ENCODE measurements at regions not wholly inside any gene's neighbourhood (a gene's known extent, or its start where the extent isn't known, plus 50 kb on each side); places are given as distances from the start of the nearest gene placed in this dataset.

DNA sequence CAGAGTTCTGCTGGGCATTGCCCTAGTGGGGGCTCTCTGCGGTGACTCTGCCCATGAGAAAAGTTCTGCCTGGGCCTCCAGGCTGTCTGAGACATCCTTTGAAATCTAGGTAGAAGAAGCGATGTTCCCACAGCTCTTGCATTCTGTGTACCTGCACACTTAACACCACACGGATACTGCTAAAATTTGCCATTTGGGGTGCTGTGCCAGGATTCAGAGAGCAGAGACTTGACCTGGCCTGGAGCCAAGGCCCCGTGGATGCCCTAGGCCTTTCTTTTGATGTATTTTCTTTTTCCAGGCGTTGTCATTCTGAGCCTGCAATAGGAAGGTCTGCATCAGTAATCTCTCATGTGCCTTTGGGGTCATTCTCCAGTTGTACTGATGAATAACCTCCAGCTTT is 89.3 kb upstream of the IL12B start:
- no peak overlapping the region for H3K9ac ChIP-seq (ENCODE audit: low read depth in 1 of 2, low read length in 2 of 2)
- H3K27ac ChIP-seq (ENCODE audit: low read depth, low read length): no peak overlapping the region
- no peaks in the 10 kb centered on the region for H3K4me1 ChIP-seq (ENCODE audit: control insufficient read depth in 1 of 2, insufficient read depth in 2 of 2, low read length in 2 of 2)
- H3K27me3 ChIP-seq (ENCODE audit: control insufficient read depth in 1 of 2, insufficient read depth in 2 of 2, low read length in 2 of 2): no peaks in the 10 kb centered on the region
- H3K36me3 ChIP-seq (ENCODE audit: control insufficient read depth in 1 of 2, insufficient read depth in 2 of 2, low read length in 2 of 2): no peaks in the 10 kb centered on the region
- no peaks in the 10 kb centered on the region for H3K9me3 ChIP-seq (ENCODE audit: control insufficient read depth in 1 of 2, low read length in 2 of 2)
- H3K4me3 ChIP-seq (ENCODE audit: low read depth in 1 of 2, low read length in 2 of 2): no peak overlapping the region

GRCh38 chr5:159420940-159421339 is 90.7 kb upstream of the IL12B start:
- no peaks in the 10 kb centered on the region for H3K9me3 ChIP-seq (ENCODE audit: control insufficient read depth in 1 of 2, low read length in 2 of 2)
- no peak overlapping the region for H3K4me3 ChIP-seq (ENCODE audit: low read depth in 1 of 2, low read length in 2 of 2)
- H3K27me3 ChIP-seq (ENCODE audit: control insufficient read depth in 1 of 2, insufficient read depth in 2 of 2, low read length in 2 of 2): no peaks in the 10 kb centered on the region
- no peak overlapping the region for H3K9ac ChIP-seq (ENCODE audit: low read depth in 1 of 2, low read length in 2 of 2)
- H3K27ac ChIP-seq (ENCODE audit: low read depth, low read length): no peak overlapping the region
- no peaks in the 10 kb centered on the region for H3K4me1 ChIP-seq (ENCODE audit: control insufficient read depth in 1 of 2, insufficient read depth in 2 of 2, low read length in 2 of 2)
- H3K36me3 ChIP-seq (ENCODE audit: control insufficient read depth in 1 of 2, insufficient read depth in 2 of 2, low read length in 2 of 2): no peaks in the 10 kb centered on the region

DNA sequence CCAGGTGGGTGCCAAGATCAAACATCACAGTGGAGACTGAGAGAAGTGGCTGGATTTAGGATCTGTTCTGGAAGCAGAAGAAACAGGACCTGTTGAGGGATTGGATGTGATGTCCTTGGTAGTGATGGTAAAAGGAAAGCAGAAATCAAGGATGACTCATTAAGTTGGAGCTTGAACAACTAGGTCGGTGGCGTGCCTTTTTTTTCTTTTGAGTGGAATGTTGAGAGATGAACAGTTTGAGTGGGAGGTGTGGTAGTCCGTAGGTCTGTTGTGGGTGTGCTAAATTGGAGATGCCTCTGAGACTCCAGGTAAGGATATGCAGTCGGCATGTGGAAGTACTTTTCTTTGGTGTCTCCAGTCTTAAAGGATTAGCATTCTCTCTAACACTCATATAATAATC is 92.1 kb upstream of the IL12B start:
- Histone ChIP-seq H3K4me3 (ENCODE audit: low read depth in 1 of 2, low read length in 2 of 2) (no peak overlapping the region), H3K36me3 (ENCODE audit: control insufficient read depth in 1 of 2, insufficient read depth in 2 of 2, low read length in 2 of 2) (no peaks in the 10 kb centered on the region), H3K9ac (ENCODE audit: low read depth in 1 of 2, low read length in 2 of 2) (no peak overlapping the region), H3K9me3 (ENCODE audit: control insufficient read depth in 1 of 2, low read length in 2 of 2) (no peaks in the 10 kb centered on the region), H3K4me1 (ENCODE audit: control insufficient read depth in 1 of 2, insufficient read depth in 2 of 2, low read length in 2 of 2) (no peaks in the 10 kb centered on the region), H3K27me3 (ENCODE audit: control insufficient read depth in 1 of 2, insufficient read depth in 2 of 2, low read length in 2 of 2) (no peaks in the 10 kb centered on the region), H3K27ac (ENCODE audit: low read depth, low read length) (no peak overlapping the region)

GRCh38 chr5:159422910-159423309 is 92.6 kb upstream of the IL12B start:
- Histone ChIP-seq H3K9me3 (ENCODE audit: control insufficient read depth in 1 of 2, low read length in 2 of 2) (no peaks in the 10 kb centered on the region), H3K27me3 (ENCODE audit: control insufficient read depth in 1 of 2, insufficient read depth in 2 of 2, low read length in 2 of 2) (no peaks in the 10 kb centered on the region), H3K4me3 (ENCODE audit: low read depth in 1 of 2, low read length in 2 of 2) (no peak overlapping the region), H3K9ac (ENCODE audit: low read depth in 1 of 2, low read length in 2 of 2) (no peak overlapping the region), H3K36me3 (ENCODE audit: control insufficient read depth in 1 of 2, insufficient read depth in 2 of 2, low read length in 2 of 2) (no peaks in the 10 kb centered on the region), H3K27ac (ENCODE audit: low read depth, low read length) (no peak overlapping the region), H3K4me1 (ENCODE audit: control insufficient read depth in 1 of 2, insufficient read depth in 2 of 2, low read length in 2 of 2) (no peaks in the 10 kb centered on the region)

DNA sequence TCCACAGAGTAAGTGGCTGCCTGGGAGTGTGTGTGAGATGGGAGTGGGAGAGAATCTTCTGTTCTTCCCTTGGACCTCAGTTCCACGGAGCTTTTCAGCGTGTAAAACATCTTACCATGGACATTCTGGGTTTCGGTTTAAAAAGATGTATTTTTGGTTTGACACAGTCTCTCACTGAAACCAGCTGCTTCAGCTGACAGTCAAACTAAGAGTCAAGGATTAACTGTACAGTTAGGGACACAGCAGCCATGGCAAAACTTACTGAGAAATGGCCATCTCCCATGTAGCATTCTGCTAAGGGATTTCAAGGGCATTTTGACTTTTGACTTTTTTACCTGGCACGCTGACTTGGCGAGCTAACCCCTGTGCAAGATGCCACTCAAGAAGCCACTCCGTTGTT is 93.8 kb upstream of the IL12B start:
- Histone ChIP-seq H3K9ac (ENCODE audit: low read depth in 1 of 2, low read length in 2 of 2) (no peak overlapping the region), H3K9me3 (ENCODE audit: control insufficient read depth in 1 of 2, low read length in 2 of 2) (no peaks in the 10 kb centered on the region), H3K4me1 (ENCODE audit: control insufficient read depth in 1 of 2, insufficient read depth in 2 of 2, low read length in 2 of 2) (no peaks in the 10 kb centered on the region), H3K4me3 (ENCODE audit: low read depth in 1 of 2, low read length in 2 of 2) (no peak overlapping the region), H3K36me3 (ENCODE audit: control insufficient read depth in 1 of 2, insufficient read depth in 2 of 2, low read length in 2 of 2) (no peaks in the 10 kb centered on the region), H3K27ac (ENCODE audit: low read depth, low read length) (no peak overlapping the region), H3K27me3 (ENCODE audit: control insufficient read depth in 1 of 2, insufficient read depth in 2 of 2, low read length in 2 of 2) (no peaks in the 10 kb centered on the region)

GRCh38 chr5:159426694-159427093 is 96.4 kb upstream of the IL12B start:
- H3K9me3 ChIP-seq (ENCODE audit: control insufficient read depth in 1 of 2, low read length in 2 of 2): no peaks in the 10 kb centered on the region
- H3K4me3 ChIP-seq (ENCODE audit: low read depth in 1 of 2, low read length in 2 of 2): no peak overlapping the region
- H3K27me3 ChIP-seq (ENCODE audit: control insufficient read depth in 1 of 2, insufficient read depth in 2 of 2, low read length in 2 of 2): no peaks in the 10 kb centered on the region

DNA sequence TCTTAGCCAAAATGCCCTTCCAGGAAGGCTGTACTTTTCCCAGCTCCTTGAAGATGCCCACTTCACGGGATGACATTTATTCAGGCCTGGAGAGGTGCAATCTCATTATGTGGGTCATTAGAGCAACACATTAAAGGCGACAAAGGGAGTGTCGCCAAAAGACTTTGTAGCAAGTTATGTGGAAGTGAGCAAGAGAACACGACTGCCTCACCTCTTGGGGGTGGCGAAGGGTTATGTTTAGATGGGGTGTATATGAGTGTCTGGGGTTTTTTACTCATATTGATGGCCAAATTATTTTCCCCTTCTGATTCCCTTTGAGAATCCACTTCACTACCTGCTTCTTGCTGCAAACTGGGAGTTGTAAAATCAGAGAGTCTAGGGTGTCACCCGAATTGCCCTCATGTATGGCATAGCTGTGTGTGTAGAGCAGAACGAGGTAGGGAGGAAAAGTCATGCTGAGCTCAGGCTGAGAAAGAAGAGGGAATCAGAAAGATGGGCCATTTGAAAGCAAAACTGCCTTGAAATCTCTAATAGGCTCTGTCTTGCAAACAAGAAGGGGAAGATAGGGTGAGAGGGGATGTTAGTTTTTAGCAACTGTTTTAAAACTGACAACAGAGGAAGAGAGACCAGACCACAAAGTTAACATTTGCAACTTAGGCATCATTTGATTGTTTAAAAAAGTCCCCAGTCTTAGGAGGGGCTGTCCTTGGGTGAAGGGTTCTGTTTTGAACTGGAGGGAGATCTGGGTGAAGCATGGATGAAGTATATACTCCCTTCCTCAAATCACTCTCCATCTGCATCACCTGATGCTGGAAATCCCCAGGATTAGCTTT is 97.1 kb upstream of the IL12B start:
- H3K9me3 ChIP-seq (ENCODE audit: control insufficient read depth in 1 of 2, low read length in 2 of 2): no peaks in the 10 kb centered on the region
- no peak overlapping the region for H3K9ac ChIP-seq (ENCODE audit: low read depth in 1 of 2, low read length in 2 of 2)
- no peak overlapping the region for H3K4me3 ChIP-seq (ENCODE audit: low read depth in 1 of 2, low read length in 2 of 2)
- H3K4me1 ChIP-seq (ENCODE audit: control insufficient read depth in 1 of 2, insufficient read depth in 2 of 2, low read length in 2 of 2): no peaks in the 10 kb centered on the region
- H3K27me3 ChIP-seq (ENCODE audit: control insufficient read depth in 1 of 2, insufficient read depth in 2 of 2, low read length in 2 of 2): no peaks in the 10 kb centered on the region
- H3K27ac ChIP-seq (ENCODE audit: low read depth, low read length): no peak overlapping the region
- no peaks in the 10 kb centered on the region for H3K36me3 ChIP-seq (ENCODE audit: control insufficient read depth in 1 of 2, insufficient read depth in 2 of 2, low read length in 2 of 2)

More at GRCh38 chr5:159426694-159427093, 96.4 kb upstream of the IL12B start:
- Histone ChIP-seq H3K27ac (ENCODE audit: low read depth, low read length) (no peak overlapping the region), H3K36me3 (ENCODE audit: control insufficient read depth in 1 of 2, insufficient read depth in 2 of 2, low read length in 2 of 2) (no peaks in the 10 kb centered on the region), H3K9ac (ENCODE audit: low read depth in 1 of 2, low read length in 2 of 2) (no peak overlapping the region), H3K4me1 (ENCODE audit: control insufficient read depth in 1 of 2, insufficient read depth in 2 of 2, low read length in 2 of 2) (no peaks in the 10 kb centered on the region)

GRCh38 chr5:159430361-159431012 is 100.2 kb upstream of the IL12B start:
- Histone ChIP-seq H3K4me3 (ENCODE audit: low read depth in 1 of 2, low read length in 2 of 2) (no peak overlapping the region), H3K27me3 (ENCODE audit: control insufficient read depth in 1 of 2, insufficient read depth in 2 of 2, low read length in 2 of 2) (no peaks in the 10 kb centered on the region)

DNA sequence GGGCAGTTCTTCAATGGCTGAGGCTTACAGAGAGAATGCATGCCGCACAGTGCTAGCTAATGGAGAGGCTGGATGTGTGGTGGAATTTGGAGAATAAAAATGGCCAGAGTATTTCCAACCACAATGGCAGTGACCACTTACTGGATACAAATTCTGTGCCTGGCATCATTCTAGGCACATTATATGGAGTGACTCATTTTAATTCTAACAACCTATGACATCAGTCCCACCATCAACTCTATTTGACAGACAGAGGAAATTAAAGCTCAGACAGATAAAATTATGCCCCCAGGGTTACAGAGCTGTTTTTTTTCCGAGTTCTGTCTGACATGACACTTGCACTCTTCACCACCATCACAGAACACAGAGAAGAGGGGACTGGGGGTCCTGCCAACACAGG is 105.6 kb upstream of the IL12B start:
- no peaks in the 10 kb centered on the region for H3K4me1 ChIP-seq (ENCODE audit: control insufficient read depth in 1 of 2, insufficient read depth in 2 of 2, low read length in 2 of 2)
- no peak overlapping the region for H3K4me3 ChIP-seq (ENCODE audit: low read depth in 1 of 2, low read length in 2 of 2)
- H3K9me3 ChIP-seq (ENCODE audit: control insufficient read depth in 1 of 2, low read length in 2 of 2): no peaks in the 10 kb centered on the region
- peaks cover 0 to 3% of the 10 kb centered on the region in 2 donors for H3K27me3 ChIP-seq (ENCODE audit: control insufficient read depth in 1 of 2, insufficient read depth in 2 of 2, low read length in 2 of 2)
- H3K9ac ChIP-seq (ENCODE audit: low read depth in 1 of 2, low read length in 2 of 2): no peak overlapping the region
- H3K27ac ChIP-seq (ENCODE audit: low read depth, low read length): no peak overlapping the region
- H3K36me3 ChIP-seq (ENCODE audit: control insufficient read depth in 1 of 2, insufficient read depth in 2 of 2, low read length in 2 of 2): no peaks in the 10 kb centered on the region

More at GRCh38 chr5:159430361-159431012, 100.2 kb upstream of the IL12B start:
- Histone ChIP-seq H3K9me3 (ENCODE audit: control insufficient read depth in 1 of 2, low read length in 2 of 2) (no peaks in the 10 kb centered on the region), H3K36me3 (ENCODE audit: control insufficient read depth in 1 of 2, insufficient read depth in 2 of 2, low read length in 2 of 2) (no peaks in the 10 kb centered on the region), H3K27ac (ENCODE audit: low read depth, low read length) (no peak overlapping the region), H3K9ac (ENCODE audit: low read depth in 1 of 2, low read length in 2 of 2) (no peak overlapping the region), H3K4me1 (ENCODE audit: control insufficient read depth in 1 of 2, insufficient read depth in 2 of 2, low read length in 2 of 2) (no peaks in the 10 kb centered on the region)

GRCh38 chr5:159438092-159438491 is 107.8 kb upstream of the IL12B start:
- Histone ChIP-seq H3K27ac (ENCODE audit: low read depth, low read length) (no peak overlapping the region), H3K9me3 (ENCODE audit: control insufficient read depth in 1 of 2, low read length in 2 of 2) (no peaks in the 10 kb centered on the region), H3K4me1 (ENCODE audit: control insufficient read depth in 1 of 2, insufficient read depth in 2 of 2, low read length in 2 of 2) (no peaks in the 10 kb centered on the region), H3K4me3 (ENCODE audit: low read depth in 1 of 2, low read length in 2 of 2) (no peak overlapping the region), H3K27me3 (ENCODE audit: control insufficient read depth in 1 of 2, insufficient read depth in 2 of 2, low read length in 2 of 2) (peaks cover 0 to 3% of the 10 kb centered on the region in 2 donors), H3K36me3 (ENCODE audit: control insufficient read depth in 1 of 2, insufficient read depth in 2 of 2, low read length in 2 of 2) (no peaks in the 10 kb centered on the region), H3K9ac (ENCODE audit: low read depth in 1 of 2, low read length in 2 of 2) (no peak overlapping the region)

Data from duodenal mucosa (tissue), 2 donors.